Suprapubic skin (tissue), 4 donors: ENCODE measurements at regions not wholly inside any gene's neighbourhood (a gene's known extent, or its start where the extent isn't known, plus 50 kb on each side); places are given as distances from the start of the nearest gene placed in this dataset.

ENCODE experiments used
- EP300 ChIP-seq: sonication (generic); formaldehyde crosslinking; IDR thresholded peaks from one replicate; pipeline ENCODE4 v1.6.1; 2017; ENCODE audit warnings: antibody characterized with exemption
- POLR2AphosphoS5 ChIP-seq, 3 donors: sonication (generic); formaldehyde crosslinking; IDR thresholded peaks; one replicate each; pipeline ENCODE4 v1.6.1; 2017; ENCODE audit warnings: antibody characterized with exemption in 3 of 3

- TF ChIP-seq POLR2AphosphoS5 (IDR thresholded peaks at IDR 0.05) (no peak), EP300 (no peak)
These were observed 385.1 kb upstream of the MKI67 start for GRCh38 chr10:128511284-128511683.
